HepG2 (cell line): ENCODE measurements at regions not wholly inside any gene's neighbourhood (a gene's known extent, or its start where the extent isn't known, plus 50 kb on each side); places are given as distances from the start of the nearest gene placed in this dataset.
A peak's percentile ranks its signal among the peaks of the same experiment; 100 is the strongest.

Experiments
- ATAC-seq: fragments of 200-7000 bp; cut with Tn5 transposase; 3 replicates; pipeline ENCODE4 v1.9.1; 2020; ENCODE audit warnings: mild to moderate bottlenecking, moderate library complexity
- BruUV-seq: library from RNA; stranded (reverse); fragments of 400-500 nt; replicated peaks from 2 replicates; lab custom pipeline; 2021; lab: Mats Ljungman, UMichigan
- CTCF ChIA-PET: fragments of 300-600 bp; formaldehyde crosslinking; extraction: SDS; loops from one replicate; lab custom pipeline; 2021; ENCODE audit warnings: low total read pairs, inconsistent platforms, low intra/inter-chr PET ratio; lab: Yijun Ruan, JAX
- POLR2A ChIA-PET: fragments of 350-600 bp; sonication (Branson Sonifier 250); formaldehyde crosslinking; loops from one replicate; lab custom pipeline; 2020; ENCODE audit warnings: antibody characterized with exemption, inconsistent platforms; lab: Yijun Ruan, JAX
- DNase-seq: peaks from one replicate; pipeline ENCODE4 v3.0.0-alpha.2; 2015; ENCODE audit warnings: low spot score
- FAIRE-seq: peaks from 3 replicates; lab custom pipeline; 2011; peaks lifted over from hg19 to GRCh38; lab: Jason Lieb, UNC
- H2AFZ ChIP-seq: one replicate; pipeline ENCODE4 v1.6.1; 2011; ENCODE audit warnings: low read length, inconsistent platforms
- H3K27ac ChIP-seq: fragments of 300-600 bp; 3 replicates; pipeline ENCODE4 v1.8.0; 2011; ENCODE audit warnings: mixed run types, mild to moderate bottlenecking, mixed read lengths, low read length, inconsistent platforms; ENCODE audit not compliant: insufficient read depth; ENCODE audit errors: extremely low read length
- H3K27me3 ChIP-seq, 2 experiments: fragments of 200-600 bp in 1 of 2; 2 replicates in 1 of 2; 3 replicates in 1 of 2; pipeline versions ENCODE4 v1.6.0 to v1.8.0; 2011; ENCODE audit warnings: low read length in 2 of 2, mild to moderate bottlenecking in 2 of 2, moderate library complexity in 2 of 2, inconsistent platforms in 1 of 2; ENCODE audit not compliant: insufficient read depth in 2 of 2, control insufficient read depth in 1 of 2
- H3K36me3 ChIP-seq, 2 experiments: fragments of 200-600 bp in 1 of 2; replicated peaks in 1 of 2; 2 replicates in 1 of 2; 3 replicates in 1 of 2; pipeline versions ENCODE4 v1.5.1 to v1.8.0; 2011; ENCODE audit warnings: low read length in 2 of 2, inconsistent platforms in 1 of 2; ENCODE audit not compliant: insufficient read depth in 2 of 2, control insufficient read depth in 1 of 2
- H3K4me1 ChIP-seq: 2 replicates; pipeline ENCODE4 v1.5.1; 2012; ENCODE audit warnings: low read length, inconsistent platforms; ENCODE audit not compliant: insufficient read depth
- H3K4me2 ChIP-seq: 2 replicates; pipeline ENCODE4 v1.6.0; 2011; ENCODE audit warnings: low read depth, low read length, inconsistent platforms
- H3K4me3 ChIP-seq, 3 experiments: fragments of 200-600 bp in 1 of 3; sonication (generic), shearing (Covaris generic) in 1 of 3; replicated peaks in 1 of 3; 2 replicates each; pipeline ENCODE4 v1.5.1; 2011 to 2016; ENCODE audit warnings: low read length in 3 of 3, inconsistent platforms in 2 of 3, low read depth in 2 of 3, mild to moderate bottlenecking in 2 of 3, control low read depth in 1 of 3, mixed read lengths in 1 of 3; ENCODE audit not compliant: insufficient read depth in 1 of 3
- H3K79me2 ChIP-seq: one replicate; pipeline ENCODE4 v1.6.1; 2011; ENCODE audit warnings: low read length, inconsistent platforms; ENCODE audit not compliant: insufficient read depth
- H3K9ac ChIP-seq: 2 replicates; pipeline ENCODE4 v1.6.0; 2011; ENCODE audit warnings: mild to moderate bottlenecking, low read depth, low read length, inconsistent platforms; ENCODE audit not compliant: insufficient read depth
- H3K9me3 ChIP-seq: 2 replicates; pipeline ENCODE4 v1.5.1; 2012; ENCODE audit warnings: mild to moderate bottlenecking, low read length
- H4K20me1 ChIP-seq: 2 replicates; pipeline ENCODE4 v1.6.0; 2011; ENCODE audit warnings: inconsistent platforms, mild to moderate bottlenecking, low read length, moderate library complexity; ENCODE audit not compliant: insufficient read depth
- CEBPB ChIP-seq: IDR thresholded peaks from 2 replicates; pipeline ENCODE4 v1.6.1; 2011; ENCODE audit warnings: low read depth, low read length, improper control_type of control experiment, borderline replicate concordance
- HDAC6 ChIP-seq: fragments of 200-600 bp; sonication (generic); IDR thresholded peaks from 2 replicates; pipeline ENCODE4 v1.7.0; 2017; ENCODE audit warnings: mild to moderate bottlenecking, antibody characterized with exemption, low read length, low read depth
- HMGA1 ChIP-seq: sonication (generic); formaldehyde crosslinking; conservative IDR thresholded peaks from 2 replicates; pipeline ENCODE4 v1.4.0; 2020; ENCODE audit warnings: missing genetic modification reagents
- NR2F1 ChIP-seq, 2 experiments: fragments of 450-650 bp in 1 of 2; formaldehyde crosslinking in 1 of 2; IDR thresholded peaks; 2 replicates each; pipeline versions ENCODE4 v1.5.0 to v1.6.1; 2016 to 2020; ENCODE audit warnings: mild to moderate bottlenecking in 1 of 2, missing compliant biosample characterization in 1 of 2, missing genetic modification reagents in 1 of 2, moderate library complexity in 1 of 2
- RFX3 ChIP-seq: IDR thresholded peaks from 2 replicates; pipeline ENCODE4 v1.6.1; 2016; ENCODE audit warnings: missing biosample characterization, missing genetic modification reagents
- XBP1 ChIP-seq: sonication (generic); formaldehyde crosslinking; IDR thresholded peaks from 2 replicates; pipeline ENCODE4 v1.5.0; 2020; ENCODE audit warnings: missing genetic modification reagents
- ZKSCAN8 ChIP-seq: IDR thresholded peaks from 2 replicates; pipeline ENCODE4 v1.6.1; 2016; ENCODE audit warnings: borderline replicate concordance, missing genetic modification reagents, missing compliant biosample characterization
- ZNF20 ChIP-seq: sonication (generic); formaldehyde crosslinking; IDR thresholded peaks from 2 replicates; pipeline ENCODE4 v1.4.0; 2020; ENCODE audit warnings: mild to moderate bottlenecking, moderate library complexity, missing genetic modification reagents
- WGBS: methylation state at CpG from one replicate; pipeline ENCODE4 v1.1.6; 2017; ENCODE audit warnings: low lambda C conversion rate; 5-methylcytosine and 5-hydroxymethylcytosine counted together
- in situ Hi-C: cut with HindIII; loops from 2 replicates; pipeline ENCODE4 v1.10.0; 2017; ENCODE audit warnings: low pct_unique_long_range_greater_than_20kb; ENCODE audit not compliant: extremely low pct_ligation_motif_present
- intact Hi-C: fragments of 100-400 bp; cut with micrococcal nuclease; formaldehyde crosslinking; loops from one replicate; pipeline ENCODE4 v1.10.0; 2022; ENCODE audit not compliant: unreplicated experiment

DNA sequence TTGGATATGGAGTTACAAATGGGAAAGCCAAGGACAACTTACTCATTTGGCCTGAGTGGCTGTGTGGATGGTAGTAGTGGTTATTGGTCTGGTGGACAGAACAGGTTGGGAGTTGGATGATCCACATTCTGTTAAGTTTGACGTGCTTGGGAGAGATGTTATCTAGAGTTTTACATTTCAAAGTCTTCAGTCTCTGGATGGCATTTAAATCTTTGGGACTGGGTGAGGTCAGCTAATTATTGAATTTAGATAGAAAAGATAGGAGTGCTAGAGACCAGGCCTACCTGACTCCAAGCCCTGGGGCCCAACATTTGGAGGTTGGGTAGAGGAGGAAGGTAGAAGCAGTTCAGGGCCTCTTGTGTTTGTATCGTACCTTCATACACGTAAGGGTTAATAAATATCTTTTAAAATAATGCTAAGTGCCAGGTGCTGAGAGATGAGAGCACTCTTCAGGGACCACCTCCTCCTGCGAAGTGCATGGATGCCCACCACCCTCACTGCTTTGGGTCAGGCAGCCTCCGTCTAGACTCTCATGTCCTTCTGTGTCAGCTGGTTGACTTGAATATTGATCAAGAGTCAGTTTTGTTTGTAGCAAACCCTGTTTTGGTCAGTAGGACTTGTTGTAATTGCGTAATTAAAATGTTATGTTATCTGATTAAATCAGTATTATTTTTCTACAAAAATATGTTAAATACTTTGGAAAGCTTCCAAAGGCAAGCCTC is 460.4 kb upstream of the RGS6 start:
- no peak for DNase-seq

DNA sequence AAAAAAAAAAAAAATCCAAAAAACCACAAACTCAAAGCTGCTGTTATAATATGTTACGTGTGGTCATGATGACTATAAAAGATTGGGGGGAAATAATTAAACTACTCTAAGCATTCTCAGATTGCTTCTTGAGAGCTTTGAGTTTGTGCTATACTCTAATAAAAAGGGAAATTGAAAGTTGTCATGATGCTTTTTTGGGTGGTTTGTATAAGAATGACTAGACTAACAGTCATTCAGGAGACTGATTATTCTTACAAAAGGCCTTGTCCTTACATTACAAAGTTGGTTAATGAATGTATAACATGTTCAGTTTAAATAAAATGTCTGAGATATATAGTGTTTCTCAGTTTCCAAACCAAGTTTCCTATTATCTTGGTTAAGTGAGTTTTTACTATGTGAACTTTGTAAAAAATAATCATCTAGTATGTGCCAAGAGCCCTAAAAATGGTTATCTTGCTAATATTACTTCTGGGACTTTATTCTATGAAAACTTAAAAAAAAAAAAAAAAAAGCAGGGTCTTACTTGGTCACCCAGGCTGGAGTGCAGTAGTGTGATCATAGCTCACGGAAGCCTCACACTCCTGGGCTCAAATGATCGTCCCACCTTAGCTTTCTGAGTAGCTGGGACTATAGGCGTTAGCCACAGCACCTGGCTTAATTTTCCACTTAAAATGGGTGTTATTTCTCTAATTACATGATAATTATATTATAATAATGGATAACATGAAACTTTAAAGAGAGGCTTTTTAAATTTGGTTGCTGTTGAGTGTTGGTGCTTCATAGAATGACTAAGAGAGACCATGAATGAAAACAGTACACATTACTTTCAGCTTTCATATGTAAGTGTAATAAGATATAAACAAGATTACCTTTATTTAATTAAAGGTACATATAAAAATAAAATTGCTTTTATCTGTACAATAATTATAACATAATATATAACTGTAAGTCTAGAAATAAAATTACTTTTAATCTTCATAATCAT is 459.6 kb upstream of the RGS6 start:
- Histone ChIP-seq H4K20me1 (no peaks in the 10 kb centered on the region), H3K9ac (no peak overlapping the region), H3K79me2 (no peaks in the 10 kb centered on the region), H3K4me3 (no peak overlapping the region), H2AFZ (no peak overlapping the region)
- POLR2A ChIA-PET, result no interaction called here
- CTCF ChIA-PET, result no interaction called here
- BruUV-seq, result no TSS peak
- no peak for DNase-seq
- TF ChIP-seq NR2F1 (CRISPR knock-in tag; IDR thresholded peaks at IDR 0.05) (no peak), HDAC6 (no peak), ZKSCAN8 (CRISPR knock-in tag) (no peak), XBP1 (CRISPR knock-in tag) (no peak), RFX3 (no peak), HMGA1 (no peak)
- TF ChIP-seq, all 625 proteins: peak for 0
- H3K27ac ChIP-seq, result no peak overlapping the region
- ATAC-seq (no peak), FAIRE-seq (no peak)
- no peaks in the 10 kb centered on the region for H3K27me3 ChIP-seq
- no peaks in the 10 kb centered on the region for H3K9me3 ChIP-seq
- intact Hi-C loops (no loop called here), in situ Hi-C loops (no loop called here)
- no peaks in the 10 kb centered on the region for H3K4me1 ChIP-seq
- WGBS, result 94% methylated on average over 4 of the region's 4 CpGs
- no peak overlapping the region for H3K4me2 ChIP-seq
- H3K36me3 ChIP-seq, result no peaks in the 10 kb centered on the region

More for the DNA sequence above, 460.4 kb upstream of the RGS6 start:
- H3K27me3 ChIP-seq, result no peaks in the 10 kb centered on the region
- H3K9ac ChIP-seq, result no peak overlapping the region
- H3K9me3 ChIP-seq, result no peaks in the 10 kb centered on the region
- ChIA-PET CTCF (no interaction called here), POLR2A (no interaction called here)
- BruUV-seq, result no TSS peak
- WGBS, result 96% methylated on average over 6 of the region's 6 CpGs
- no peak overlapping the region for H3K4me2 ChIP-seq
- no peaks in the 10 kb centered on the region for H3K4me1 ChIP-seq
- H3K36me3 ChIP-seq, result no peaks in the 10 kb centered on the region
- no peak overlapping the region for H3K4me3 ChIP-seq
- no peaks in the 10 kb centered on the region for H4K20me1 ChIP-seq
- 0 out of 2 replicates have a peak, but pooled peaks have one; percentile 22 for TF ChIP-seq CEBPB
- no peak for TF ChIP-seq ZNF20 (CRISPR knock-in tag)
- in situ Hi-C loops (no loop called here), intact Hi-C loops (no loop called here)
- H3K27ac ChIP-seq, result no peak overlapping the region
- ATAC-seq, result no peak
- no peak for FAIRE-seq
- no peaks in the 10 kb centered on the region for H3K79me2 ChIP-seq
- H2AFZ ChIP-seq, result no peak overlapping the region
